Mucosa of descending colon (tissue), 3 donors: ENCODE measurements at regions not wholly inside any gene's neighbourhood (a gene's known extent, or its start where the extent isn't known, plus 50 kb on each side); places are given as distances from the start of the nearest gene placed in this dataset.

Experiments
- ATAC-seq: fragments of 200-7000 bp; cut with Tn5 transposase; one replicate; pipeline ENCODE4 v1.9.1; 2020; ENCODE audit warnings: mild to moderate bottlenecking, moderate library complexity
- DNase-seq, 3 donors: peaks; one replicate each; pipeline ENCODE4 v3.0.0-alpha.2; 2020
- H3K36me3 ChIP-seq: fragments of 200-600 bp; one replicate; pipeline ENCODE4 v1.8.0; 2021; ENCODE audit warnings: low read depth, mild to moderate bottlenecking
- H3K4me1 ChIP-seq: fragments of 200-600 bp; one replicate; pipeline ENCODE4 v1.8.0; 2021; ENCODE audit warnings: low read depth, mild to moderate bottlenecking
- H3K4me3 ChIP-seq: fragments of 200-600 bp; one replicate; pipeline ENCODE4 v1.8.0; 2021; ENCODE audit warnings: mild to moderate bottlenecking
- H3K9me3 ChIP-seq: fragments of 200-600 bp; one replicate; pipeline ENCODE4 v1.8.0; 2021; ENCODE audit warnings: mild to moderate bottlenecking
- intact Hi-C, 2 donors: fragments of 100-400 bp; cut with DNase I in 1 of 2; cut with micrococcal nuclease in 1 of 2; formaldehyde crosslinking; loops; one replicate each; pipeline versions ENCODE4 v1.11.0 to v1.11.1; 2022; cut with DNase I, micrococcal nuclease
- TF ChIP-seq, protein P1 (sequence below): fragments of 200-600 bp; IDR thresholded peaks from one replicate; pipeline ENCODE4 v1.8.0; 2022; ENCODE audit warnings: antibody characterized with exemption, mild to moderate bottlenecking
- donor health status: DM: no; HTN: no; CAD: no; lungs with moderate emphysema.
- donor health status: DM: no; HTN: no; CAD: no.
- donor health status: DM: no; HTN: yes; CAD: no.

- intact Hi-C loops = no loop called here
- Histone ChIP-seq H3K36me3 (no peaks in the 10 kb centered on the region), H3K4me1 (no peaks in the 10 kb centered on the region), H3K4me3 (no peak overlapping the region), H3K9me3 (peaks cover 46% of the 10 kb centered on the region)
- no peak for ATAC-seq
- TF ChIP-seq, protein P1, sequence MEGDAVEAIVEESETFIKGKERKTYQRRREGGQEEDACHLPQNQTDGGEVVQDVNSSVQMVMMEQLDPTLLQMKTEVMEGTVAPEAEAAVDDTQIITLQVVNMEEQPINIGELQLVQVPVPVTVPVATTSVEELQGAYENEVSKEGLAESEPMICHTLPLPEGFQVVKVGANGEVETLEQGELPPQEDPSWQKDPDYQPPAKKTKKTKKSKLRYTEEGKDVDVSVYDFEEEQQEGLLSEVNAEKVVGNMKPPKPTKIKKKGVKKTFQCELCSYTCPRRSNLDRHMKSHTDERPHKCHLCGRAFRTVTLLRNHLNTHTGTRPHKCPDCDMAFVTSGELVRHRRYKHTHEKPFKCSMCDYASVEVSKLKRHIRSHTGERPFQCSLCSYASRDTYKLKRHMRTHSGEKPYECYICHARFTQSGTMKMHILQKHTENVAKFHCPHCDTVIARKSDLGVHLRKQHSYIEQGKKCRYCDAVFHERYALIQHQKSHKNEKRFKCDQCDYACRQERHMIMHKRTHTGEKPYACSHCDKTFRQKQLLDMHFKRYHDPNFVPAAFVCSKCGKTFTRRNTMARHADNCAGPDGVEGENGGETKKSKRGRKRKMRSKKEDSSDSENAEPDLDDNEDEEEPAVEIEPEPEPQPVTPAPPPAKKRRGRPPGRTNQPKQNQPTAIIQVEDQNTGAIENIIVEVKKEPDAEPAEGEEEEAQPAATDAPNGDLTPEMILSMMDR = no peak
- no peak for DNase-seq
Measured at GRCh38 chr14:87286826-87287225, 706.2 kb downstream of the GALC start.

- H3K4me1 ChIP-seq = no peaks in the 10 kb centered on the region
- intact Hi-C loops = no loop called here
- DNase-seq (no peak), ATAC-seq (no peak)
- peaks cover 45% of the 10 kb centered on the region for H3K9me3 ChIP-seq
- H3K36me3 ChIP-seq = no peaks in the 10 kb centered on the region
- H3K4me3 ChIP-seq = no peak overlapping the region
- TF ChIP-seq, protein P1 = no peak
Measured at GRCh38 chr14:87286191-87286590, 706.8 kb downstream of the GALC start.

- Histone ChIP-seq H3K9me3 (peaks cover 40% of the 10 kb centered on the region), H3K4me1 (no peaks in the 10 kb centered on the region), H3K4me3 (no peak overlapping the region), H3K36me3 (no peaks in the 10 kb centered on the region)
- TF ChIP-seq, protein P1 = no peak
- intact Hi-C loops = no loop called here
- no peak for DNase-seq
- ATAC-seq = no peak
Measured at GRCh38 chr14:87285506-87285905, 707.5 kb downstream of the GALC start.

DNA sequence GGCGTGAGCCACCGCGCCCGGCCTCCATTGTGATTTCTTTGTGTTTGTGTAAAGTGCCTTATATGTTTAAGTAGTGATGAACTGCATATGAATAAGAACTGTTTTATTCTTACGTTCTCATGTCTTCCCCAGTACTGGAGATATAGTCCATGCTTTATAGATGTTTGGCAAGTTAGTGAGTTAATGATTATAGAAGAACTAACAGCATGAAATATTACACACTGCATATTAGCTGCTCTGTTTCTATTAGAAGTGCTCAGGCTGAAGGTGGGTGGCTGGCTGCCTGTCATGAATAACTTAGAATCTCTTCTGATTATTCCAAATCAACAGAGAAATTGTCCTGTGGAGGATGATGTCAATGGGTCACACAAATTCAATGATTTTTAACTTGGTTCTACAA is 709.4 kb downstream of the GALC start:
- intact Hi-C loops = no loop called here
- ATAC-seq (no peak), DNase-seq (no peak)
- TF ChIP-seq, protein P1 = no peak
- H3K36me3 ChIP-seq = no peaks in the 10 kb centered on the region
- peaks cover 44% of the 10 kb centered on the region for H3K9me3 ChIP-seq
- H3K4me3 ChIP-seq = no peak overlapping the region
- no peaks in the 10 kb centered on the region for H3K4me1 ChIP-seq

- H3K4me1 ChIP-seq = no peaks in the 10 kb centered on the region
- ATAC-seq (no peak), DNase-seq (no peak)
- peaks cover 55% of the 10 kb centered on the region for H3K9me3 ChIP-seq
- no peak overlapping the region for H3K4me3 ChIP-seq
- intact Hi-C loops = no loop called here
- H3K36me3 ChIP-seq = no peaks in the 10 kb centered on the region
- TF ChIP-seq, protein P1 = no peak
Measured at GRCh38 chr14:87282266-87282665, 710.7 kb downstream of the GALC start.

- TF ChIP-seq, protein P1 = no peak
- H3K4me1 ChIP-seq = no peaks in the 10 kb centered on the region
- H3K9me3 ChIP-seq = peaks cover 64% of the 10 kb centered on the region
- H3K4me3 ChIP-seq = no peak overlapping the region
- no peak for DNase-seq
- H3K36me3 ChIP-seq = no peaks in the 10 kb centered on the region
- no peak for ATAC-seq
- intact Hi-C loops = no loop called here
Measured at GRCh38 chr14:87278415-87278814, 714.6 kb downstream of the GALC start.
